ENCODE measurements at regions not wholly inside any gene's neighbourhood (a gene's known extent, or its start where the extent isn't known, plus 50 kb on each side); places are given as distances from the start of the nearest gene placed in this dataset.

DNA sequence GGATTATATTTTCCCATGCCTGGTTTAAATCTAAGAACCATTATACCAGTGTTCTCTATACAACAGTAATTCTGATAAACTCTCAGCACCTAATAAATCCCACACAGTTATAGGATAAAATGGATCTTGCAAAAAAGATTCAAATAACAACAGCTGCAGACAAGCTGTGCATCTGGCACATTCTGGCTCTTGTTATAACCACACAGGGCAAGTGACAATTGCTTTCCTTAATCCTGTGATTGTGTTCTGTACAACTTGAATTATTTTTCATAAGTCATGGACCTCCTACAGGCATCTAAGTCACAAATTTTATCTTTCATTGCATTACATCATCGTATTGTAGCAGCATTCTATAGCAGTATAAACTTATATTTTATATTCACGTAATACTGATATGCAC, 948.3 kb downstream of the SLITRK1 start:
- TF ChIP-seq EZH2 (IDR thresholded peaks at IDR 0.05) (no peak), POLR2AphosphoS5 (IDR thresholded peaks at IDR 0.05; ENCODE audit: borderline replicate concordance, low read depth, low read length) (no peak)

All from SK-N-MC (cell line).